SH-SY5Y (cell line): ENCODE measurements at regions not wholly inside any gene's neighbourhood (a gene's known extent, or its start where the extent isn't known, plus 50 kb on each side); places are given as distances from the start of the nearest gene placed in this dataset.

ENCODE experiments used
- GATA2 ChIP-seq: IDR thresholded peaks from 2 replicates; pipeline ENCODE4 v1.6.1; 2011; ENCODE audit warnings: mild to moderate bottlenecking, low read depth, low read length
- GATA3 ChIP-seq: IDR thresholded peaks from 2 replicates; pipeline ENCODE4 v1.6.1; 2011; ENCODE audit warnings: low read depth, mild to moderate bottlenecking, low read length, moderate library complexity

- TF ChIP-seq GATA2 (no peak), GATA3 (no peak)
Observed at GRCh38 chr4:116925900-116926457, 159.4 kb downstream of the TRAM1L1 start.
